ENCODE measurements at regions not wholly inside any gene's neighbourhood (a gene's known extent, or its start where the extent isn't known, plus 50 kb on each side); places are given as distances from the start of the nearest gene placed in this dataset.

DNA sequence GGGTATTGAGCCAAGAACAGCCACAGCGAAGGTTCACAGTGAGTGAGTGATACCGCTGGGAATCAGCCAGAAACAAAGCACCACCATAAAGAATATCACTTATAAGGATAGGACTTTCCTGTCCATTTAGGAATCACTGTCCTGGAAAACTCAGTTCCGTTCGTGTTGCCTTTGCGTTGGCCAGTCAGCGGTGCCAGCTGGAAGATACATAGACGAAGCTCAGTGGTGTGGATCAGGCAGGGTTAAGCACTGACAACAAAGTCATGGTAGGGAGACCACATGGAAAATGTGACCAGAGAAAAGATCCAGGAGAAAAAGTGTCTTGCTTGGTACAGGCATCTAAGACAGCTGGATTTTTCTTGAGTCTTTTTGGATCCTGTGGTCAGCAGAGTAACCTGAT, 579.7 kb upstream of the DPP6 start:
- DNase-seq = no peak

DNA sequence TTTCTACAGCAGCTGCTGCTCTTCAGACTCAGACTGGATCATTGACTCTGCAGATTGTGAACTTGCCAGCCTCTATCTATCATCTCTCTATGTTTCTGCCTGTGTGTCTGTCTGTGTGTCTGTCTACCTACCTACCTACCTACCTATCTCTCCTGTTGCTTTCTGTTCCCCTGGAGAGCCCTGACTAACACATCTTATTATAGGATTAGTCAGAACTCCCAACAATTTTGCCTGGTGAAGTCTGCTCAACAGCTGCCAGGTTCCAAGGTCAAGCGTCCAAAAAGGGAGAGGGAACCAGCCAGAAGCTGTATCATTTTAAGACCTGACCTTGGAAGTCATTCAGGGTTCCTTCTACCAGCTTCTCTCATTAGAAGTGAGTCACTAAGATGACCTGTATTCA, 579.0 kb upstream of the DPP6 start:
- DNase-seq = no peak

DNA sequence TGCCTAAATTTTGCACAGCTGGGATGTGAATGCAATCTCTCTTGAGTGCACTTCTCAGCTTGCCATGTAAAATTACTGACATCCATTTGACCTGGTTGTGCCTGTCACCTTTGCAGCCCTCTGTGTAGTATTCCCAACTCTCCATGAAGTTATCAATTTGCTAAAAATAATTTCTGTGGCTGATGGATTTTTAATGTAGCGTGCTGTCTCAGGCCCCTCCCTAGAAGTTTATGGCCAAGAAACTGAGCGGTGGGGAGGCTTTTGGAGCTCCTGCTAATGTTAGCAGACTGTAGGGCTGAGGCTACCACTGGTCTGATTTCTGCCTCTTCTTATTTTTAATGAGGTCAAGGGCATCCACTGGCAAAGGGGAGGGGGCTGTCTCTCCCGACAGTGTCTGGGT, 577.0 kb upstream of the DPP6 start:
- no peak for DNase-seq

DNA sequence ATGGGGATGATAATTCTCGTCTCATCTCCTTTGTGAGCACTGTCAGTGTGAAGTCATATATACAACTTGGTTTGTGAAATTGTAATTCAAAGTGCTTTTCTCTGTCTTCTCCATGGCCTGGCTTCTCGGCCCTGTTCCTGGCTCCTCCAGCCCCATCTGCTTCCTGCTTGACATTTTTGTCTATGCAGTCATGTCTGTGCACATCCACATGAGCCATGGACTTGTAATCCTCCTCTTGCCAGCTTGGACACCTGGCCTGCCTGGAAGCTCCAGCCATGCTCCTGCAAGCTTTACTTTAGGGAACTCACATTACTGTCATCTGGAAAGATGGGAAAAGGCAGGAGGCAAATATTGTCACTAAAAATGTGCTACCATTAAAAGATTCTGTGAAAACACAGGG, 576.0 kb upstream of the DPP6 start:
- no peak for DNase-seq

DNA sequence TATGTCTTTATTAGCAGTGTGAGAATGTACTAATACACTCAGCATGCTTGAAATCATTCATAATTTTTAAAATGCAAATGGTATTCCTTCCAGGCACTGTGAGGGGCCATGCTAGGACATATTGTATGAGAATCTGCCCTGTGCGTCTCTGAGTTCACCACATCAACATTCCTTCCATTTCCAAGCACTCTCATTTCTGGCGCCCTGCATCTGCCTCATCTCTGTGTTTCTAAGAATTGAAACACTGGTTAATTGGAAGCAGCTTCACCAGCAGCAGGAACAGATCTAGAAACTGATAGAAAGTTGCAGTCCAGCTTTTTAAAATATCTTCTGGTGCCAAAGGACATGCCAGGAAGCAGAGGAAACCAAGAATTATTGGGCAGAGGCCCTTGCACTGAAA, 555.9 kb upstream of the DPP6 start:
- no peak for DNase-seq

DNA sequence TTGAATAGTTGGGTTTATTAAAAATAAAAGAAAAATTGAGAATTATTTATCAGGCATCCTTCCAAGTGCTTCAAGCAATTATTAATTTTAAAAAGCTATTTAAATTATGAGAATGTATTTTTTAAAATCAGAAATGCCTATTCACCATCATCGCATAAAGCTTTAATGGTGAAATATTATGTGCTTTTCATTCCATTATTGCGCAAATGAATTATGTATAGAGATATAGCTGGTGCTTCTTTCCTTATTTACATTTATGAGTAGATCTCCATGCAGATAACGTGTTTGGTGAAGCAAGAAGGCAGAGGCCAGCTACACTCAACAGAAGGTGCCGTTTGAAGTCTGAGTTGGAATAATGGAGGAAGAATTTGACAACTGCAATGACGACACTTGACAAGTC, 549.1 kb upstream of the DPP6 start:
- no peak for DNase-seq

DNA sequence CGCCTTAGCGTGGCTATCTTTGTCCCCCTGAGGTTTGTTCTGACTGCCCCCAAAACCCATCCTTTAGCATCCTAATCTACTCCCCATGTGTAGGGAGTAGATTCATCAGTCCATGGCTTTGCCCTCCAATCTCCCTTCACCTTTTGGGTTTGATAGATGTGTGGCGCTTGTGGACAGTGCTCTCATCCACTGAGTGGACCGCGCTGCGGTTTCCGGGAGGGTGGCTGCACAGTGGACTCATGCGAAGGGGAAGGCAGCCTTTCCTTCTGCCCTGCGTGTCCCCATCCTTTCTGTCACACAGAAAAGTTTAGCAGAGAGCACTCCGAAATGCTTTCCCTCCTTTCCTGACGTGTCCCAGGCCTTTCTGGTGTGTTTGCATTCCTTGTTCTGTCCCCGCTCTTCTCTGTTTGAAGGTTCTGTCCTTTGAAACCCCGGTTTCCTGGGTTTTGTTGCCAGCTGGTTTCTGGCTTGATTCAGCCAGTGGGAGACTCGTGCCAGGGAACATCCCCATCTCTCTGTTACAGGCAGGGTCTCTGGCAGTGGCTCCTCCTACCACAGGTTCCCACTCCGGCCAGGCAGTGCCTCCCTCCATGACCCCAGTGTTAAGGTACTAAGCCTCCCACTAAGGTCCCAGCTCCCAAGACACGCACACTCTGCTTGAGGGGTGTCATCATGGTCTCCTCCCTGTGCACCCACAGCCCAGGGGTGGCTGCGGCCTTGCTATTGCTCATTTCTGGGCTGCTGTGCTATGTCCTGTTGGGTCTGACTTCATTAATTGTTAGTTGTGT, 547.7 kb upstream of the DPP6 start:
- no peak for DNase-seq

DNA sequence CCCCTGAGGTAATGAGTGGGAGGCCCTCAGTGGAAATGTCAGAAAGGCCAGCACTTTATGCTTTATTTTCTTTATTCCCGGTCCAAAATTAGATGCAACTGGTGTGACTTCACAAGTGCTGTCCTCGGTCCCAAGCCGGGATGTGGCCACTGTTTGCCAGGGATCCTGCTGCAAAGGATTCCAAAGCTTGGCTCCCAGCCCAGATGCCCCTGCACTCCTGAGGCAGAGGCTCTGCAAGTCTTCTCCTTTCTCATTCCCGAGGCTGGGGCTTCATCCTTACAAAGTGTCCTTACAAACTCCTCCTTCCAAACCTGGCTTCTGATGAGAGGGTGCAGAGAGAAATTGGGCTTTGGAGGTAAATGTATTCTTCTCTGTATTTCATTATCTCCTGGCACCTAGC, 544.3 kb upstream of the DPP6 start:
- DNase-seq = no peak

DNA sequence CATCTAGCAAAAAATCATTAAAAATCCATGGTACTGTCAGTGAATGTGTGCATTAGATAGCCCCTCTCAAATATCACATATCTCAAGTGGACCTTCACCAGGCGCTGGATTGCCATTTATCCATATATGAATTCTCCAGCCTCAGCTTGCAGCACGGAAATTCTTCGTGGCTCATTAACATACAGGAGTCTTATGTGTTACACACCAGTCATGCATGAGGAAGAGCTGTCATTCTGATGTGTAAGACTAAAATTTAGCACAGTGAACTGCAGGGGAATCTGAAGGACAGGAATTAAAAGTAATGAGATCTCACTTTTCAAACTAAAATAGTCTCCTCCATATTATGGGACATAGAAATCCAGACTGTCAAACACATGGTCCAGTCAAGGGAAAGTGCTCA, 542.4 kb upstream of the DPP6 start:
- no peak for DNase-seq

DNA sequence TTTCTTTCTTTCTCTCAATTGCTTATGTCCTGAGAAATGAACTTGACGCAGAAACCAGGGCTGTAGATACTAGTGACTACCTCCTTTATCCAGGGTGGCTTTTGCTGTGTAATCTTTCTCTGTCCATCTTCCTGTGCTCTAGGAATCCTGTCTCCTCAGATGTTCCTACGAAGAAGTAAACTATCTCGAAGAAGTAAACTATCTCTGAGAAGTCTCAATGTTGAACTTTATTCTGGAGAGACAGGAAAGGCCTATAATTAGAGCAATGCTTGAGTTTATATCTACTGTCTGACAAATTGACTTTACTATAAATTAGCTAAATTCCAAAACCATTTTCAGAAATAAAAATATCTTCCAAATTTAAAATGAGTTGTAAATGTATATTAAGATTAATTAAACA, 541.5 kb upstream of the DPP6 start:
- no peak for DNase-seq

DNA sequence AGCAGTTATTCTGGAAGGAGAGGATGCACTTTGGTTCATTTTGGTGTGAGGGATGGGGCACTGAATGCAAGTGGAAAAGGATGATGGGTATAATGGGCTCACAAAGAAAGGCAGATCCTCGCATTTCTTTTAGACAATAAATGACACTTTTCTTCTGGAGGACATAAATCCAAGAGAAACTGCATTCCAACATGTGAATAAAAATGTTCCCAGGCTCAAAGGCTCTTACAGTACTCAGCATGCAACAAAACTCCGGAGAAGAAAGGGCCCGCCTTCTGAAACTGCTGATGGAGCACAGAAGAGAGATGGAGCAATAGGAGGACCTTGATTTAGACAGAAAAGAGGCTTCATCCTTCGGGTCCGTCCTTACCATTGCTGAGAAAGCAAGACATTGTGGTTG, 538.2 kb upstream of the DPP6 start:
- no peak for DNase-seq

DNA sequence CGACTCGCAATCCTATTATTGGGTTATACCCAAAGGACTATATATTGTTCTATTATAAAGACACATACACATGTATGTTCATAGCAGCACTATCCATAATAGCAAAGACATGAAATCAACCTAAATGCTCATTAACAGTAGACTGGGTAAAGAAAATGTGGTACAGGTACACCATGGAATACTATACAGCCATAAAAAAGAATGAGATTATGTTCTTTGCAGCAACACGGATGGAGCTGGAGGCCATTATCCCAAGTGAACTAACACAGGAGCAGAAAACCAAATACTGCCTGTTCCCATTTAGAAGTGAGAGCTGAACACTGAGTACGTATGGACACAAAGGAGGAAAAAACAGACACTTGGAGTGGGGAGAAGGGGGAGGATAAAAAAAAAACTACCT, 536.8 kb upstream of the DPP6 start:
- DNase-seq = no peak

DNA sequence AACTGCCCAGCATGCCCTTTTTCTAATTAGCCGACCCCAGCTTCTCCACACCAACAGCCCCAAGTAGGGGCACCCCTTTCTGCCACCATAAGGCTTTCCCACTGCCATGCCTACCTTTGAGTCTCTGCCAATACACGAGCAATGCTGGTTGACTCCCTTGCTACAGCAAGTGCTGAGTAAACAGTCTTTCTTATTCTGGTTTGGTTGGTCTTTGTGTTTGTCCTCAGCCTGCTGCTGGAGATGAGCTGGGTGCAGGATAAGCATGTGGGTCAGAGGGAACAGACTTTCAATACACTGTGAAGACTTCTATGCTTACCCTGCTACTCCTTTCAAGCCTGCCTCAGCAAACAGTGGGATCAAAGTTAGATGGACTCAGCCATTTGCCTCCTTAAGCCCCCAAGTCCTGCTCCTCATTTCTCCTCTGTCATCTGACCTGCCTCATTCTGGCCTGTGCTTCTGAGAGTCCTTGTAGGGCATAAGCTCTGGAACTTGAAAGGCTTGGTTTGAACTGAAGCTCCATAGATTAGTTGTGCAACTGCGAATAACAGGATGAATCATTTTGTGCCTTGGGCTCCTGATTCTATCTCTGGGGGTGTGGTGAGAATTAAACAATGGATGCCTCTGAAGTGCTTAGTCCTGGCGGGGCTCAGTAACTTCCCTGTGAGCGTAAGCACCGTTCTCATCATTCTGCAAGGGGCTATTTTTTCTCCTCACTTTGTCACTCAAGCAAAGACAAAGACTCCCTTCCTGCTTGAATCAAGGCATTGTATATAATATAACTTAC, 533.8 kb upstream of the DPP6 start:
- no peak for DNase-seq

DNA sequence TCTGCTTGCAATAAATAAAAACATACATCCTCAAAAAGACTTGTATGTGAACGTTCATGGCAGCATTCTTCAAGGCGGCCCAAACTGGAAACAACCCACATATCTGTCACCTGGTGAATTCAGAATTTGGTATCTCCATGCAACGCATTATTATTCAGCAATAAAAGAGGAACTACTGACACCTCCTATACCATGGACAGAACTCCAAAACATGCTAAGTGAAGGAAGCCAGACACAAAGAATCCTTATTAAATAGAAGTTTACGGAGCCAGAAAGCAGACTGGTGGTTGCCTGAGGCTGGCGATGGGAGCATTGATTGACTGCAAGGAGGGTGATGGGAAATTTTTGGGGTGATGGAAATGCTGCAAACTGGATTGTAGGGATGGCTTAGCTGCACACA, 530.8 kb upstream of the DPP6 start:
- DNase-seq = no peak

DNA sequence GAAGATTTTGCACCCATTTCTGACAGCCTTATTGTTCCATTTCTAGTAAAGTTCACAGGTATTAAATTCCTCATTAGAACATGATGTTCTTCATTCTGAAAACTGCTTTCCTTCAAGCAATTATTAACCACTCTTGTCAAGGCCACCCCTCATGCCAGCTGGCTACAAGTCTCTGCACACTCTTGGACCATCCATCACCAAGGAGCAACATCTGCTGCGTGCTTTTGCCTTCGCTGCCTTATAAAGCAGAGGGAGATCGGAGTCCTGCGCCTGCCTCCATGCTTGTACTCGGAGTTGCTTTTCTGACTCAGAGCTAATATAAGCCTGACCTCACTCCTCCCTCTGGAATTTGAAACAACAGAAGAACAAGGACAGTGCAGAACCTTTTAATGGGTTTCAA, 529.9 kb upstream of the DPP6 start:
- DNase-seq = no peak

DNA sequence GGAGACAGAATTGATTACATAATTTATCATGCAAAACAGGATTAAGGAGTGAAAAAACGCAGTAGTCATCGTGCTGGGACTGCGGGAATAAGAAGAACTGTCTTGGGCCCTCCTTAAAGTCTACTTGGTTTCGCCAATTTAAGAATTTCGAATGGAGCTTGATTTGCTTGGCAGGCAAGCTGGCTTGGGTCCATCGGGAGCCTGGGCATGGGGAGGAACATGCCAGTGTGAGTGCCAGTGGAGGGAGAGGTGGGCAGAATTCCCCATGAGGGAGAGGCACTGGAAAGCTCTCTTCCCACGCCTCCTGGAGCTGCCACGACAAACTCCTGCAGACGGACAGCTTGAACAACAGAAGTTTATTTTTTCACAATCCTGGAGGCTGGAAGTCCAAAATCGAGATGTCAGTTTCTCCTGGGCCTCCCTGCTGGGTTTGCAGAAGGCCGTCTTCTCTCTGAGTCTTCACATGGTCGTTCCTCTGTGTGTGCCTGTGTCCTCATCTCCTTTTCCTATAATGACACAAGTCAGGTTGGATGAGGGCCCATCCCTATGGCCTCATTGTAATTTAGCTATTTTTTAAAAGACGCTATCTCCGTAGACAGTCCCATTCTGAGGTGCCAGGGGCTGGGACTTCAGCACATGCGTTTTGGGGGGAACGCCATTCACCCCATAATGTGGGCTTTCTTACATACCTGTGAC, 528.7 kb upstream of the DPP6 start:
- DNase-seq = no peak

DNA sequence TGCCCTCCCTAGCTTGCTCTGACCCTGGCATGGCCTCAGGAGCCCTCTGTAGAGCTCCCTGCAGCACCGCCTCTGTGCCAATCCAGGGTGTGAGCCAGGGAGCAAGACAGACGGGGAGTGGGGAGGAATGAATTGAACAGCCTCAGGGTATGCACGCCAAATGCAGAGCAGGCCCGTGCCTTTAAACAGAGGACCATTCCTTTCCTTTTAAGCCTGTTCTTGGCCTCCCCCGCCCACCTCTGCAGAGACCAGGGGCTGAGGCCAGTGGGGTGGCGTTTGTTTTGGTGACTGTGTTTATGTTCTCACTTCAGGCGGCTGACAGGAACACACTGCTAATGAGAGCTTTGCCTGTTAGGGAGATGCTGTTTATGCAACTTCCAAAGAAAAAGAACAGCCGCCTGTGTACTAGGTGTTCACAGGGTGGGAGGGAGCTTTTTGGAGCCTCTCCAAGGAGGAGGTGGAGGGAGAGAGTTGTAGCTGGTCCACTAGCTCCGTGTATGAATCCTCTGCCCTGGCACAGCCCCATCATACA, 528.1 kb upstream of the DPP6 start:
- no peak for DNase-seq

DNA sequence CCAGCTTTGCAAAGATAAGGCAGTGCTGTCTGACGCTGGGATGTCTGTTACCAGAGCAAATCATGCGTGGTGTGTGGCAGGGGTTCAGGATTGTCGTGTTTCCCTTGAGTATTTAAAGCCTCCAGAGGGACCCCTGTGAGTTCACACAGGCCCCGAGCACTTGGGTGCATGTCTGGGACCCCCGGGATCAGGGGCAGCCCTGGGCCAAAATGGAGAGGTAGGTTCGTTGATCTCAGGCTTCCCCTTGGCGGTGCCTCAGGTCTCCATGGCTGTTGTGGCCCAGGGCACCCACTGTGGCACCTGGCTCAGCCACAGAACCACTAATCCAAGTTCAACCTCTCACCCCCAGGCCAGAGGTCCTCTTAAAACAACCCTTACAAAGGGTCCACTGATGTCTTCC, 523.1 kb upstream of the DPP6 start:
- DNase-seq = no peak

DNA sequence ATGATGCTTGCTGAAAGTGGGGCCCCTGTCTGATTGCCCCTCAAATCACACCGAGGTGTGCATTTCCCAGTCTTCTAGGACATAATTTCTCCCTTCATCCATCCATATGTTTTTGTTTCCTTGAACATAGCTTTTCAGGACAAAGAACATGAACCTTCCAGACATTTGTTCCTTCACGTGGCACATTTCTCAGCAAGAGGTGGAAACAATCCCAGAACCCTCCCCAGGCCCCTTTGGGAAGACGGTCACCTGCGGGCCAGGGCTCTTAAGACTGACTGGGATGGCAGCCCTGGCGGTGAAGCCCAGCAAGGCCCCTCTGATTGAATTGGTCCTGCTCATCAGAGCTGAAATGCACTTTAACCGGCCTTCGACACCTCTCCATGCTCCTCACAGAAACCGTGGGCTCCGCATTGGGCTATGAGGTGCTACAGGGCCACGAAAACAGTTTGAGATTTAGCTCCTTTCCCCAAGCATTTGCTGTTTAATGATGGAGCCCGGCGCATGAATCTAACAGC, 522.5 kb upstream of the DPP6 start:
- DNase-seq = no peak

DNA sequence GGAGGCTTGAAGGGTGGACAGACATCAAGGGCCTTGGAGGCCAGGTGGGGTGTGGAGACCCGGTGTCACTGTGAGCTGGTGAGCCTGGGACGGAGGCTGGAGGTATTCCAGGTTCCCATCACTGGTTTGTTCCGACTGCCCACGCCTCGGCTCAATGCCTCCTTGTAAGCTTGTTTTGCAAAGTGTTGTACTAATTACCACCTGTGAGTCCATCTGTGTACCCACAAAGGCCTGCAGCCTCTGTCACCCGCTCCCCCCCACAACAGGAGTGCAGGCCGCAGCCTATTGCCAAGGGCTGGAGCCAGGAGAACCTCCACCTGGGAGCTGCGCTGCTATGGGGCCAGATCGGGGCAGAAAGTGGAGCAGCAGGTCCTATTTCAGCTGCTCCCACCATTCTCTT, 521.8 kb upstream of the DPP6 start:
- no peak for DNase-seq

DNA sequence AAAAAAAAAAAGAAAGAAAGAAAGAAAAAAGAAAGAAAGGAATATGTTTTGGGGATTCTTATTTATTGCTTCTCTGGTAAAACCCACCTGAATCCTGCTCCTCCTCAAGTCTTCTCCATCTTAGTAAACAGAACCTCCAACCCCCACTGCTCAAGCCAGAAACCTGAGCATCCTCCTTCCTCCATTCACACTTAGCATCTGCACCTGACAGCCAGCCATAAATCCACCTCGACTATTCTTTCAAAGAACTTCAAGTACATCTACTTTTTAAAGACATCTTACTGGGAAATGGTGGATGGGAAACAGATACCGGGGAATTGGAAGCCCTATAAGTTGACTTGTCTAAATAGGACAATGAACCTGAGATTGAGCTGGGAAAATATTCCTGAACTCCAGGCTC, 519.9 kb upstream of the DPP6 start:
- no peak for DNase-seq

DNA sequence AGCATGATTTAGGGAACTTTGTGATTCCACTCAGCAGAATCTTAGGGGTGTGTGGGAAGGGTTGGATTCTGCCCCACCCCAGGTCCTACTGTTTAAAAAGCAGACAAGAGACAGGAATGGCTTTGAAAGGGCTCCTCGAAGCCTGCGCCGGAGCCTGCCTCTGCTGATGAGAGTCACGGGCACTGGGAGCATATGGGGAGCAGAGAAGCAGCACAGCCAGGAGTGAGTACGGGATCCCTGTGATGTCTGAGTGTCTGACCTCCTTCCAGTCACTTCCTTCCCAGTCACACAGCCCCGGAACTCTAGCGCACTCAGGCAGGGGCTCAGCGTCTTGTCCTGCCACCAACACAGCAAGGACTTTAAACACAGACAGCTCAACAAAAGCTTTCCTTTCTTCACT, 514.9 kb upstream of the DPP6 start:
- no peak for DNase-seq

DNA sequence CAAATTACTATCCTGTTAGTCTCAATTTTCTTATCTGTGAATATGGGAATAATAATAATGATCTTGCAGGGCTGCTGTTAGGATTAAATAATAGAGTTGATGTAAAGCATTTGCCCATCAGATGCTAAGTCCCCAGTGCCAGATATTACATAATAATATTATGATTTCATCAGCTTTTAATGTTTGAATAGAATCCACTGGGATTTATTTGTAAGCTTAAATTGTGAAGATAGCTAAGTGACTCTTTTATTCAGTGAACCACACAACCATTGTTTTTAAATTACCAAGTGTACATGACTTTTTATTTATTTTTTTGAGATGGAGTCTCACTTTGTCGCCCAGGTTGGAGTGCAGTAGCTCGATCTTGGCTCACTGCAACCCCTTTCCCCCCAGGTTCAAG, 510.3 kb upstream of the DPP6 start:
- no peak for DNase-seq

DNA sequence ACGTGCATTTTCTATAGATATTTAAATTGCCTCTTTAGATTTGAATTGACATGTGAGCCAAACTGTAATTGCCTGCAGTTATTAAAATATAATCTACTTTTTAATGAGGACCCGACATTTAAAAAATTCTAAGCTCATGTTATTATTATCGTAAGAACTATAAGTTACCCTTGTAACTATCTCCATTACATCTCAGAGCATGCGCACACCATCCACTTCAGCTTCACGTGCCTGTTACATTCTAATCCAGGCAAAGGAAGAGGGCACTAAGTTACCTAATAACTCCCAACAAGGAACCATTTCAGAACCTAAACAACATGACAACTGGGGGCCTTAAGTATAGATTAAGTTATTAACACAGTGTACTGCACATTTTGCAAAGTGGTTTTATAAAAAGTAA, 509.0 kb upstream of the DPP6 start:
- no peak for DNase-seq

Measured in NCI-H2029 treated with DMSO at 0.1 percent for 48 hours (cell line).